Neural progenitor cell (in vitro differentiated cells): ENCODE measurements at regions not wholly inside any gene's neighbourhood (a gene's known extent, or its start where the extent isn't known, plus 50 kb on each side); places are given as distances from the start of the nearest gene placed in this dataset.

Experiments
- CTCF ChIP-seq: fragments of 200-600 bp; sonication (generic); IDR thresholded peaks from 2 replicates; pipeline ENCODE4 v1.5.1; 2017; ENCODE audit warnings: antibody characterized with exemption, mild to moderate bottlenecking
- EZH2 ChIP-seq: fragments of 200-600 bp; sonication (generic); IDR thresholded peaks from 2 replicates; pipeline ENCODE4 v1.6.1; 2017; ENCODE audit warnings: antibody characterized with exemption, mild to moderate bottlenecking, moderate library complexity

- no peak for TF ChIP-seq CTCF
- TF ChIP-seq EZH2: no peak
These were observed 70.0 kb upstream of the TAF1B start for GRCh38 chr2:9772999-9773902.
